HEK293T (cell line): ENCODE measurements at regions not wholly inside any gene's neighbourhood (a gene's known extent, or its start where the extent isn't known, plus 50 kb on each side); places are given as distances from the start of the nearest gene placed in this dataset.

Experiments used
- ARNT ChIP-seq: fragments of 450-650 bp; IDR thresholded peaks from 2 replicates; pipeline ENCODE4 v1.6.1; 2017; ENCODE audit warnings: mild to moderate bottlenecking
- BHLHE40 ChIP-seq: fragments of 450-650 bp; IDR thresholded peaks from 2 replicates; pipeline ENCODE4 v1.6.1; 2016; ENCODE audit warnings: mild to moderate bottlenecking, moderate library complexity, borderline replicate concordance
- ELF4 ChIP-seq: fragments of 450-650 bp; IDR thresholded peaks from 2 replicates; pipeline ENCODE4 v1.6.1; 2017; ENCODE audit warnings: antibody characterized with exemption
- FOXK2 ChIP-seq: fragments of 450-650 bp; IDR thresholded peaks from 2 replicates; pipeline ENCODE4 v1.6.1; 2016; ENCODE audit warnings: mild to moderate bottlenecking
- FOXM1 ChIP-seq: fragments of 450-650 bp; IDR thresholded peaks from 2 replicates; pipeline ENCODE4 v1.6.1; 2017; ENCODE audit warnings: mild to moderate bottlenecking, borderline replicate concordance
- HDGF ChIP-seq: fragments of 450-650 bp; IDR thresholded peaks from 2 replicates; pipeline ENCODE4 v1.6.1; 2017; ENCODE audit warnings: antibody characterized with exemption, borderline replicate concordance
- L3MBTL2 ChIP-seq: fragments of 450-650 bp; conservative IDR thresholded peaks from 2 replicates; pipeline ENCODE4 v1.6.1; 2016; ENCODE audit warnings: mild to moderate bottlenecking
- LEF1 ChIP-seq: fragments of 450-650 bp; IDR thresholded peaks from 2 replicates; pipeline ENCODE4 v1.6.1; 2017; ENCODE audit warnings: mild to moderate bottlenecking, borderline replicate concordance
- NFRKB ChIP-seq: fragments of 450-650 bp; IDR thresholded peaks from 2 replicates; pipeline ENCODE4 v1.6.1; 2016; ENCODE audit warnings: mild to moderate bottlenecking, moderate library complexity
- PKNOX1 ChIP-seq: fragments of 450-650 bp; IDR thresholded peaks from 2 replicates; pipeline ENCODE4 v1.6.1; 2016
- SP1 ChIP-seq: fragments of 450-650 bp; IDR thresholded peaks from 2 replicates; pipeline ENCODE4 v1.6.1; 2017
- SUZ12 ChIP-seq: fragments of 450-650 bp; IDR thresholded peaks from 2 replicates; pipeline ENCODE4 v1.6.1; 2016; ENCODE audit warnings: mild to moderate bottlenecking
- TARDBP ChIP-seq: fragments of 450-650 bp; IDR thresholded peaks from 2 replicates; pipeline ENCODE4 v1.6.1; 2016
- ZNF384 ChIP-seq: fragments of 450-650 bp; IDR thresholded peaks from 2 replicates; pipeline ENCODE4 v1.6.1; 2016

GRCh38 chr15:47503876-47504275 lies 213.4 kb upstream of the SEMA6D start:
- TF ChIP-seq FOXM1: no peak
- no peak for TF ChIP-seq BHLHE40
- TF ChIP-seq ZNF384: no peak
- no peak for TF ChIP-seq NFRKB
- TF ChIP-seq HDGF: no peak
- TF ChIP-seq ARNT: no peak
- TF ChIP-seq SUZ12: no peak
- no peak for TF ChIP-seq FOXK2
- TF ChIP-seq ELF4: no peak
- TF ChIP-seq TARDBP: no peak
- TF ChIP-seq SP1: no peak
- no peak for TF ChIP-seq LEF1
- no peak for TF ChIP-seq PKNOX1
- no peak for TF ChIP-seq L3MBTL2
